Astrocyte (in vitro differentiated cells and primary cell): ENCODE measurements at regions not wholly inside any gene's neighbourhood (a gene's known extent, or its start where the extent isn't known, plus 50 kb on each side); places are given as distances from the start of the nearest gene placed in this dataset.

Experiments used
- DNase-seq: peaks from one replicate; pipeline ENCODE4 v3.0.0-alpha.2; 2010; ENCODE audit warnings: low read depth
- FAIRE-seq: peaks from 2 replicates; lab custom pipeline; 2011; peaks lifted over from hg19 to GRCh38; lab: Jason Lieb, UNC
- H2AFZ ChIP-seq: 2 replicates; pipeline ENCODE4 v1.6.0; 2012; ENCODE audit warnings: low read depth, low read length, inconsistent platforms
- H3K27ac ChIP-seq: 2 replicates; pipeline ENCODE4 v1.5.1; 2011; ENCODE audit warnings: low read depth, low read length, inconsistent platforms
- H3K27me3 ChIP-seq: 2 replicates; pipeline ENCODE4 v1.6.0; 2011; ENCODE audit warnings: low read length, inconsistent platforms; ENCODE audit not compliant: insufficient read depth
- H3K36me3 ChIP-seq: 2 replicates; pipeline ENCODE4 v1.5.1; 2011; ENCODE audit warnings: low read length, inconsistent platforms; ENCODE audit not compliant: insufficient read depth
- H3K4me1 ChIP-seq: 2 replicates; pipeline ENCODE4 v1.5.1; 2011; ENCODE audit warnings: low read length, inconsistent platforms; ENCODE audit not compliant: insufficient read depth
- H3K4me2 ChIP-seq: 2 replicates; pipeline ENCODE4 v1.6.0; 2012; ENCODE audit warnings: low read length, inconsistent platforms
- H3K4me3 ChIP-seq: 2 replicates; pipeline ENCODE4 v1.5.1; 2011; ENCODE audit warnings: low read depth, mild to moderate bottlenecking, low read length, inconsistent platforms; ENCODE audit not compliant: insufficient read depth
- H3K79me2 ChIP-seq: 2 replicates; pipeline ENCODE4 v1.6.0; 2012; ENCODE audit warnings: mild to moderate bottlenecking, low read length, inconsistent platforms; ENCODE audit not compliant: insufficient read depth
- H3K9ac ChIP-seq: 2 replicates; pipeline ENCODE4 v1.6.0; 2012; ENCODE audit warnings: mild to moderate bottlenecking, low read length, inconsistent platforms
- H3K9me3 ChIP-seq: 2 replicates; pipeline ENCODE4 v1.5.1; 2012; ENCODE audit warnings: low read depth, mild to moderate bottlenecking, low read length, inconsistent platforms; ENCODE audit not compliant: insufficient read depth
- H4K20me1 ChIP-seq: 2 replicates; pipeline ENCODE4 v1.6.0; 2012; ENCODE audit warnings: low read length, inconsistent platforms; ENCODE audit not compliant: insufficient read depth
- H3K27ac Mint-ChIP-seq: one replicate; pipeline ENCODE4 v1.8.0; 2021; ENCODE audit warnings: mild to moderate bottlenecking, mixed read lengths; ENCODE audit not compliant: unreplicated experiment
- H3K27me3 Mint-ChIP-seq: one replicate; pipeline ENCODE4 v1.8.0; 2021; ENCODE audit warnings: low read depth, mixed read lengths; ENCODE audit not compliant: unreplicated experiment
- H3K36me3 Mint-ChIP-seq: one replicate; pipeline ENCODE4 v1.8.0; 2021; ENCODE audit warnings: low read depth, mixed read lengths; ENCODE audit not compliant: unreplicated experiment
- H3K4me1 Mint-ChIP-seq: one replicate; pipeline ENCODE4 v1.8.0; 2021; ENCODE audit warnings: low read depth, mixed read lengths; ENCODE audit not compliant: unreplicated experiment
- H3K4me3 Mint-ChIP-seq: one replicate; pipeline ENCODE4 v1.8.0; 2021; ENCODE audit warnings: mild to moderate bottlenecking, moderate library complexity, mixed read lengths; ENCODE audit not compliant: unreplicated experiment
- H3K9me3 Mint-ChIP-seq: one replicate; pipeline ENCODE4 v1.8.0; 2021; ENCODE audit warnings: mild to moderate bottlenecking, mixed read lengths; ENCODE audit not compliant: unreplicated experiment
- CTCF ChIP-seq: IDR thresholded peaks from 2 replicates; pipeline ENCODE4 v1.5.1; 2011; ENCODE audit warnings: low read depth, mild to moderate bottlenecking, inconsistent platforms, low read length, moderate library complexity; ENCODE audit not compliant: insufficient read depth
- EZH2 ChIP-seq: IDR thresholded peaks from 2 replicates; pipeline ENCODE4 v1.6.1; 2012; ENCODE audit warnings: mild to moderate bottlenecking, low read length, inconsistent platforms; ENCODE audit not compliant: insufficient read depth

- Histone ChIP-seq H3K79me2 (no peaks in the 10 kb centered on the region), H3K9ac (no peak overlapping the region), H2AFZ (no peak overlapping the region), H3K4me1 (no peaks in the 10 kb centered on the region), H4K20me1 (no peaks in the 10 kb centered on the region), H3K27ac (no peak overlapping the region), H3K9me3 (no peaks in the 10 kb centered on the region), H3K4me3 (no peak overlapping the region), H3K4me2 (no peak overlapping the region), H3K36me3 (no peaks in the 10 kb centered on the region), H3K27me3 (no peaks in the 10 kb centered on the region)
- no peaks in the 10 kb centered on the region for H3K9me3 Mint-ChIP-seq
- DNase-seq (no peak), FAIRE-seq (no peak)
- peaks cover 6% of the 10 kb centered on the region for H3K27me3 Mint-ChIP-seq
- no peak overlapping the region for H3K27ac Mint-ChIP-seq
- no peaks in the 10 kb centered on the region for H3K36me3 Mint-ChIP-seq
- no peak overlapping the region for H3K4me3 Mint-ChIP-seq
- TF ChIP-seq CTCF, result no peak
- TF ChIP-seq EZH2, result no peak
- H3K4me1 Mint-ChIP-seq, result peaks cover 1% of the 10 kb centered on the region
Observed at GRCh38 chr2:236827997-236828396, 257.7 kb upstream of the COPS8 start.

GRCh38 chr2:236828820-236829219 is 256.9 kb upstream of the COPS8 start:
- TF ChIP-seq CTCF, result no peak
- DNase-seq (no peak), FAIRE-seq (no peak)
- Histone ChIP-seq H3K9me3 (no peaks in the 10 kb centered on the region), H3K4me1 (no peaks in the 10 kb centered on the region), H3K27ac (no peak overlapping the region), H4K20me1 (no peaks in the 10 kb centered on the region), H3K9ac (no peak overlapping the region), H3K79me2 (no peaks in the 10 kb centered on the region), H3K4me3 (no peak overlapping the region), H3K36me3 (no peaks in the 10 kb centered on the region), H2AFZ (no peak overlapping the region), H3K27me3 (no peaks in the 10 kb centered on the region), H3K4me2 (no peak overlapping the region)
- H3K36me3 Mint-ChIP-seq, result no peaks in the 10 kb centered on the region
- H3K9me3 Mint-ChIP-seq, result no peaks in the 10 kb centered on the region
- no peak overlapping the region for H3K4me3 Mint-ChIP-seq
- no peak overlapping the region for H3K27ac Mint-ChIP-seq
- peaks cover 1% of the 10 kb centered on the region for H3K4me1 Mint-ChIP-seq
- H3K27me3 Mint-ChIP-seq, result peaks cover 6% of the 10 kb centered on the region

GRCh38 chr2:236830926-236831325 is 254.8 kb upstream of the COPS8 start:
- H3K27me3 ChIP-seq, result peaks cover 2% of the 10 kb centered on the region

More at GRCh38 chr2:236830926-236831325, 254.8 kb upstream of the COPS8 start:
- Histone ChIP-seq H3K9me3 (no peaks in the 10 kb centered on the region), H3K27ac (no peak overlapping the region), H3K79me2 (no peaks in the 10 kb centered on the region), H3K4me2 (no peak overlapping the region), H3K4me1 (no peaks in the 10 kb centered on the region), H3K4me3 (no peak overlapping the region), H3K36me3 (no peaks in the 10 kb centered on the region), H3K9ac (no peak overlapping the region), H2AFZ (no peak overlapping the region), H4K20me1 (no peaks in the 10 kb centered on the region)
- H3K27me3 Mint-ChIP-seq, result peaks cover 9% of the 10 kb centered on the region
- FAIRE-seq (no peak), DNase-seq (no peak)
- H3K27ac Mint-ChIP-seq, result no peak overlapping the region
- peaks cover 5% of the 10 kb centered on the region for H3K9me3 Mint-ChIP-seq
- H3K36me3 Mint-ChIP-seq, result no peaks in the 10 kb centered on the region
- H3K4me3 Mint-ChIP-seq, result no peak overlapping the region
- TF ChIP-seq EZH2, result no peak
- no peak for TF ChIP-seq CTCF
- peaks cover 1% of the 10 kb centered on the region for H3K4me1 Mint-ChIP-seq
